ENCODE measurements at regions not wholly inside any gene's neighbourhood (a gene's known extent, or its start where the extent isn't known, plus 50 kb on each side); places are given as distances from the start of the nearest gene placed in this dataset.

GRCh38 chr16:65618931-65619330, 497.1 kb upstream of the CDH11 start:
- H3K4me3 Mint-ChIP-seq: no peak overlapping the region
- POLR2A ChIA-PET: no interaction called here
- CTCF ChIA-PET: no interaction called here
- H3K4me1 Mint-ChIP-seq: no peaks in the 10 kb centered on the region
- DNase-seq (ENCODE audit: low spot score): no peak
- H3K27ac Mint-ChIP-seq: no peak overlapping the region
- H3K9me3 Mint-ChIP-seq: peaks cover 3% of the 10 kb centered on the region
- peaks cover 3% of the 10 kb centered on the region for H3K27me3 Mint-ChIP-seq (ENCODE audit: low read depth)
- ATAC-seq: no peak
- no peaks in the 10 kb centered on the region for H3K36me3 Mint-ChIP-seq
- no peak for TF ChIP-seq SMAD4 (CRISPR knock-in tag; IDR thresholded peaks at IDR 0.05)
- TF ChIP-seq HMGA2 (CRISPR knock-in tag; IDR thresholded peaks at IDR 0.05): no peak
- no peak for TF ChIP-seq ELF4 (CRISPR knock-in tag; IDR thresholded peaks at IDR 0.05; ENCODE audit: low read depth)
- no peak for TF ChIP-seq TP53 (CRISPR knock-in tag; IDR thresholded peaks at IDR 0.05)
- TF ChIP-seq USF2 (CRISPR knock-in tag; IDR thresholded peaks at IDR 0.05): no peak
- no peak for TF ChIP-seq MAX (CRISPR knock-in tag; IDR thresholded peaks at IDR 0.05)
- TF ChIP-seq E2F5 (CRISPR knock-in tag; IDR thresholded peaks at IDR 0.05): no peak
- TF ChIP-seq NR2C2 (CRISPR knock-in tag; IDR thresholded peaks at IDR 0.05): no peak
- TF ChIP-seq ESRRA (CRISPR knock-in tag; IDR thresholded peaks at IDR 0.05; ENCODE audit: borderline replicate concordance): no peak
- no peak for TF ChIP-seq ZNF512 (CRISPR knock-in tag; IDR thresholded peaks at IDR 0.05; ENCODE audit: borderline replicate concordance)
- TF ChIP-seq GTF2I (CRISPR knock-in tag; conservative IDR thresholded peaks at IDR 0.05): no peak

- CTCF ChIA-PET: interaction anchor here (0.6 kb wide), 2 partner anchors 9 to 503 kb away, joined by 3 to 5 read pairs; no protein-coding TSS in a partner anchor
- TF ChIP-seq IRF2 (CRISPR knock-in tag; IDR thresholded peaks at IDR 0.05; ENCODE audit: borderline replicate concordance, low read depth) (no peak), OVOL2 (CRISPR knock-in tag; IDR thresholded peaks at IDR 0.05; ENCODE audit: borderline replicate concordance) (no peak), ARID4B (CRISPR knock-in tag; IDR thresholded peaks at IDR 0.05; ENCODE audit: borderline replicate concordance) (no peak), HMGA2 (CRISPR knock-in tag; IDR thresholded peaks at IDR 0.05) (no peak), ESRRA (CRISPR knock-in tag; IDR thresholded peaks at IDR 0.05; ENCODE audit: borderline replicate concordance) (no peak), MLX (CRISPR knock-in tag; IDR thresholded peaks at IDR 0.05) (no peak), SOX15 (CRISPR knock-in tag; IDR thresholded peaks at IDR 0.05) (no peak), SP1 (CRISPR knock-in tag; conservative IDR thresholded peaks at IDR 0.05) (no peak), SMAD4 (CRISPR knock-in tag; IDR thresholded peaks at IDR 0.05) (no peak), HMGXB4 (CRISPR knock-in tag; IDR thresholded peaks at IDR 0.05) (no peak), NR2C2 (CRISPR knock-in tag; IDR thresholded peaks at IDR 0.05) (no peak), ZNF263 (CRISPR knock-in tag; IDR thresholded peaks at IDR 0.05; ENCODE audit: low read depth) (no peak), ZNF532 (CRISPR knock-in tag; IDR thresholded peaks at IDR 0.05; ENCODE audit: borderline replicate concordance) (no peak), CREB1 (CRISPR knock-in tag; IDR thresholded peaks at IDR 0.05) (no peak)
Observed at GRCh38 chr16:65618333-65618732, 496.5 kb upstream of the CDH11 start.

More at GRCh38 chr16:65618333-65618732, 496.5 kb upstream of the CDH11 start:
- Mint-ChIP-seq H3K4me3 (no peak overlapping the region), H3K9me3 (peaks cover 9% of the 10 kb centered on the region), H3K36me3 (no peaks in the 10 kb centered on the region), H3K27me3 (ENCODE audit: low read depth) (no peaks in the 10 kb centered on the region), H3K27ac (no peak overlapping the region), H3K4me1 (no peaks in the 10 kb centered on the region)
- DNase-seq (ENCODE audit: low spot score): no peak
- ATAC-seq: no peak
- POLR2A ChIA-PET: no interaction called here

Measured in WTC11 (cell line).